ENCODE measurements at regions not wholly inside any gene's neighbourhood (a gene's known extent, or its start where the extent isn't known, plus 50 kb on each side); places are given as distances from the start of the nearest gene placed in this dataset.

GRCh38 chr13:107582171-107582570 lies 633.2 kb downstream of the LIG4 start:
- Mint-ChIP-seq H3K4me3 (ENCODE audit: low read depth) (no peak overlapping the region), H3K4me1 (ENCODE audit: low read depth) (no peaks in the 10 kb centered on the region), H3K27me3 (no peaks in the 10 kb centered on the region), H3K27ac (no peak overlapping the region), H3K9me3 (ENCODE audit: low read depth) (peaks cover 10% of the 10 kb centered on the region), H3K36me3 (ENCODE audit: insufficient read depth) (no peaks in the 10 kb centered on the region)
- DNase-seq (ENCODE audit: low spot score, unreplicated experiment), result no peak
- TF ChIP-seq, protein P1, sequence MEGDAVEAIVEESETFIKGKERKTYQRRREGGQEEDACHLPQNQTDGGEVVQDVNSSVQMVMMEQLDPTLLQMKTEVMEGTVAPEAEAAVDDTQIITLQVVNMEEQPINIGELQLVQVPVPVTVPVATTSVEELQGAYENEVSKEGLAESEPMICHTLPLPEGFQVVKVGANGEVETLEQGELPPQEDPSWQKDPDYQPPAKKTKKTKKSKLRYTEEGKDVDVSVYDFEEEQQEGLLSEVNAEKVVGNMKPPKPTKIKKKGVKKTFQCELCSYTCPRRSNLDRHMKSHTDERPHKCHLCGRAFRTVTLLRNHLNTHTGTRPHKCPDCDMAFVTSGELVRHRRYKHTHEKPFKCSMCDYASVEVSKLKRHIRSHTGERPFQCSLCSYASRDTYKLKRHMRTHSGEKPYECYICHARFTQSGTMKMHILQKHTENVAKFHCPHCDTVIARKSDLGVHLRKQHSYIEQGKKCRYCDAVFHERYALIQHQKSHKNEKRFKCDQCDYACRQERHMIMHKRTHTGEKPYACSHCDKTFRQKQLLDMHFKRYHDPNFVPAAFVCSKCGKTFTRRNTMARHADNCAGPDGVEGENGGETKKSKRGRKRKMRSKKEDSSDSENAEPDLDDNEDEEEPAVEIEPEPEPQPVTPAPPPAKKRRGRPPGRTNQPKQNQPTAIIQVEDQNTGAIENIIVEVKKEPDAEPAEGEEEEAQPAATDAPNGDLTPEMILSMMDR (IDR thresholded peaks at IDR 0.05; ENCODE audit: unreplicated experiment), result no peak

DNA sequence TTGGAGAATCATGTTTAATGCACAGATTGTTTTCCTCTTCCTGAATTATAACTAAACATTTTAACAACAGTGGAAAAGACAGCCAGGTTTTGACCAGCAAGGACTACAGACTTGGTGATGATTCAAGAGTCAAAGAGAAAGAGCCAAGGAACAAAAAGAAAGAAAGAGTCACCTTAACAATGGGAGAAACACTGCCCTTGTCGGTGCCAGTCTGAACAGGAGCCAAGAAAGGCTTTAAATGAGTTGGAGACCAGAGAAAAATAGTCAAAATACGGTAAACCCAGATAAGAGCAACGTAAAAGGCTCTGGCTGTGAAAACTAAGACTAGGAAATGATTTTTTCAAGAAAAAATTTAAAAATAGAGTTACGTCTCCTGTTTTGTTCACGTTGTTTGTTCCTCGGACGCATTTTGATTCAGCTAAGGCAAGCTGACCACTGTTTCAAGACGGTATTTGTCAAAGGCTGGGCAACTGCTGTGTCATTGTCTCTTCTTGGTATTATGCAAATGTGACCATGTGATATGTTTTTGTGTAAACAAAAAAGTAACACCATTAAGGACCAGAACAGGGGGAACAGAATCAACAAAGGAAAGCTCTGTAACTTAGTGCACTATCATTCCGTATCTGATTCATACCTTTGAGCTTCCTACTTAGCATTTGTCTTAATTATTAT lies 634.5 kb downstream of the LIG4 start:
- Mint-ChIP-seq H3K36me3 (ENCODE audit: insufficient read depth) (no peaks in the 10 kb centered on the region), H3K9me3 (ENCODE audit: low read depth) (peaks cover 10% of the 10 kb centered on the region), H3K27me3 (no peaks in the 10 kb centered on the region), H3K4me1 (ENCODE audit: low read depth) (no peaks in the 10 kb centered on the region), H3K27ac (no peak overlapping the region), H3K4me3 (ENCODE audit: low read depth) (no peak overlapping the region)
- TF ChIP-seq, protein P1 (IDR thresholded peaks at IDR 0.05; ENCODE audit: unreplicated experiment), result no peak
- DNase-seq (ENCODE audit: low spot score, unreplicated experiment), result no peak

DNA sequence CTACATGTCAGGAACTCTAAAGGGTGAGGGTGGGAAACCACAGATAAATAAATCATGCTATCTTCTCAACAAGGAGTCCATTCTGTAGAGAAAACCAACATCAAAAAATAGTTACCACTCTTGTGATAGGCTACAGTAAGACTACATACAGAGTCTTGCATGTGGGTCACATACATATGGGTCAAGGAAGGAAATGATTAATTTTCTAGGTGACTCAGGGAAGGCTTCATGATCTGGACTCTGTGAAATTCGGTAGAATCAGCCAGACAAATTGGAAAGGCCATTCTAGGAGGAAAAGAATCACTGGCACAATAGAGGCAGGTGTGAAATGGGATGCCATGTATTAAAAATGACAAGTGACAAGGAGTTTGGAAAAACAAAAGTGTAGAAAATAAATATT lies 638.9 kb downstream of the LIG4 start:
- no peaks in the 10 kb centered on the region for H3K36me3 Mint-ChIP-seq (ENCODE audit: insufficient read depth)
- TF ChIP-seq, protein P1 (IDR thresholded peaks at IDR 0.05; ENCODE audit: unreplicated experiment), result no peak
- no peaks in the 10 kb centered on the region for H3K4me1 Mint-ChIP-seq (ENCODE audit: low read depth)

DNA sequence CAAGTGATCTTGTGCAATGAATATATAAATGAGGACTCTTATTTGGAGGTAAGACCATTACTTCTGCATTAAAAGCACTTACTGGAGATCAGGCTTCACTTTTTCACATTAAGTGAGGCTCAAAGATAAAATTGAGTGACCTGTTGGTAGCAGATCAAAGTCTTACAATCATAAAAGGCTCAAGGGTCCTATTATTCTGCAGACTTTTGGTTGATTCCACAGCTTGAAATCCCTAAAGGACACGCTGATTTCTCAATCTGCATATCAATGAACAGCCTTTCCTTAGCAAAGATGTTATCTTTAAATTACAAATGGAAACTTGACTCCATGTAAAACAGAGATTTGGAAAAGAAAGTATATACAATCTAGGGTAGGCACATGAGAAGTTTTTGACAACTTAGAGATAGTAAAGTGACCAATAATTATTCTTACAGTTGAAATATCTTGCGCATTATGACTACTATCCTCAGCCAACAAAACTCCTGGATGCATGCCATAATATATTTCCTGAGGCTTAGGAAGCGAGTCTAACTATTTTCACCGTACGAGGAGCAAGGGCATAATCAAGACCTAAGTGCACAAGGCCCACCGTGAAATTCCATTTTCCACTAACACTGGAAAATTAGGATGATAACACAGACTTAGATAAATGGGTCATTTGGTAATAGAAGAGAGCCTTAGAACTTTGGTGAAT lies 640.7 kb downstream of the LIG4 start:
- Mint-ChIP-seq H3K4me3 (ENCODE audit: low read depth) (no peak overlapping the region), H3K27me3 (no peaks in the 10 kb centered on the region), H3K9me3 (ENCODE audit: low read depth) (peaks cover 6% of the 10 kb centered on the region), H3K4me1 (ENCODE audit: low read depth) (no peaks in the 10 kb centered on the region), H3K36me3 (ENCODE audit: insufficient read depth) (no peaks in the 10 kb centered on the region), H3K27ac (no peak overlapping the region)
- no peak for DNase-seq (ENCODE audit: low spot score, unreplicated experiment)
- TF ChIP-seq, protein P1 (IDR thresholded peaks at IDR 0.05; ENCODE audit: unreplicated experiment), result no peak

More for the DNA sequence above, 638.9 kb downstream of the LIG4 start:
- Mint-ChIP-seq H3K27ac (no peak overlapping the region), H3K9me3 (ENCODE audit: low read depth) (peaks cover 10% of the 10 kb centered on the region), H3K4me3 (ENCODE audit: low read depth) (no peak overlapping the region), H3K27me3 (no peaks in the 10 kb centered on the region)
- DNase-seq (ENCODE audit: low spot score, unreplicated experiment), result no peak

- H3K4me1 Mint-ChIP-seq (ENCODE audit: low read depth), result no peaks in the 10 kb centered on the region
Measured at GRCh38 chr13:107573184-107573583, 642.2 kb downstream of the LIG4 start.

More at GRCh38 chr13:107573184-107573583, 642.2 kb downstream of the LIG4 start:
- Mint-ChIP-seq H3K36me3 (ENCODE audit: insufficient read depth) (no peaks in the 10 kb centered on the region), H3K9me3 (ENCODE audit: low read depth) (peaks cover 9% of the 10 kb centered on the region), H3K27me3 (no peaks in the 10 kb centered on the region), H3K27ac (no peak overlapping the region), H3K4me3 (ENCODE audit: low read depth) (no peak overlapping the region)
- DNase-seq (ENCODE audit: low spot score, unreplicated experiment), result no peak
- TF ChIP-seq, protein P1 (IDR thresholded peaks at IDR 0.05; ENCODE audit: unreplicated experiment), result no peak

All from progenitor cell of endocrine pancreas (in vitro differentiated cells).